ENCODE measurements at regions not wholly inside any gene's neighbourhood (a gene's known extent, or its start where the extent isn't known, plus 50 kb on each side); places are given as distances from the start of the nearest gene placed in this dataset.

- 0 out of 2 replicates have a peak, but pooled peaks have one; percentile 46 for TF ChIP-seq GATA2 (IDR thresholded peaks at IDR 0.05; ENCODE audit: low read depth, low read length)
Measured at GRCh38 chr5:34192064-34192922, 149.3 kb upstream of the C1QTNF3 start.

GRCh38 chr5:34192923-34193262 lies 149.9 kb upstream of the C1QTNF3 start:
- TF ChIP-seq GATA2 (IDR thresholded peaks at IDR 0.05; ENCODE audit: low read depth, low read length), result peak; percentile 32

DNA sequence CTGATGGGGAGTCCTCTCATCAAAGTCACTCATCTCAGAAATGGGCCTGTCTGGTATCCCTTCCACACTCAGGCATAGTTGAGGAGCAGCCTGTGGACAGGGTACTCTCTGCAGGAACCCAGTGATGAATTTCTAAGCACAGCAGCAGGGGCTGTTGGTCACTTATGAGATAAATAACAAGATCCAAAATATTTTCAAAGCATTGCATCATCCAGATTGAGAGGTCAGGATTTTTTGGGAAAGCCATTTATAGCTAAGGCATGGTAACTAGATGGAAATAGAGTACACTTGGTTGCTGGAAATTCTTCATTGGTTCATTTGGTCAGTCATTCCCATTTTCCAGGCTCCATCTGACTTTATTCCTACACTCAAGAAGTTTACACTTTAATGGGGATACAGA lies 246.8 kb upstream of the RAI14 start:
- TF ChIP-seq GATA3 (IDR thresholded peaks at IDR 0.05; ENCODE audit: low read depth, low read length), result no peak
- TF ChIP-seq GATA2 (IDR thresholded peaks at IDR 0.05; ENCODE audit: low read depth, low read length), result no peak

- no peak for TF ChIP-seq GATA2 (IDR thresholded peaks at IDR 0.05; ENCODE audit: low read depth, low read length)
- TF ChIP-seq GATA3 (IDR thresholded peaks at IDR 0.05; ENCODE audit: low read depth, low read length), result no peak
Measured at GRCh38 chr5:34410411-34411139, 245.6 kb upstream of the RAI14 start.

DNA sequence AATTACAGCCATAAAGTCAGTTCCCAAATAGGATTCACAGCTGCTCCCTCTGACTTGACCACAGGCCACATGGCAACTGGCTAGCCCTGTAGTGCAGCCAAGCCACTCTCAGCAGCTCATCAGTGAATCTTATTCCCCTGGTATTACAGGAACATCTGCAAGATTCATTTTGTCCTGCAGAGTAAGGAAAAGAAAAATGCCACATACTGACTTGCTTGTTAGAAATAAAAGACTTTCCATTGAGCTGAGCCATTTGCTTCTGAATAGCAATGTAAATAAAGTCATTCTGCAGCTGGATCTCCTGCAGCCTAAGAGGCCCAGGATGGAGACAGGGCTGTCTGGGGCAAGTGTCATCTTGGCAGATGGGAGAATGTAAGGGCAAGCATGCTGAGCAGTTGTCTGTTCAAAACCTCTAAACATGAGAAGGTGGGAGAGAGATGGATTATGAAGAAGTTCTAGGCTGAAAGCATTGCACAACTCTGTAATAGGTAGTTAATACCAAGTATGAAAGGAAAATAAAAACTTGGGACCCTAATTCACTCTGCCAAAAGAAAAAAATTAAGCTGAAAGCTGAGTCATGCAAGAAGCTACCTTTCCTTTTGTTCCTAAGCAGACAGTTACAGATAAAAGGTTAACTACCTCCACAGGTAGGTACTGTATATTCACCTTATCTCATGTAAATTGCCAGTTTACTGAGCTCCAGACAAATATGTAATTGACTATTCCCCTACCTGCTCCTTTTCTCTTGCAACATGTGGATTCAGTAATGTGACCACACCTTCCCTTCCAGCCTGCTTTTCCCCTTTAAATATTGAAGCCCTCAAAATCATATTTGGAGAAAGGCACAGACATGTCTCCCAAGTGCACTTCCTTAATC lies 244.4 kb upstream of the RAI14 start:
- no peak for TF ChIP-seq GATA3 (IDR thresholded peaks at IDR 0.05; ENCODE audit: low read depth, low read length)
- no peak for TF ChIP-seq GATA2 (IDR thresholded peaks at IDR 0.05; ENCODE audit: low read depth, low read length)

- TF ChIP-seq GATA3 (IDR thresholded peaks at IDR 0.05; ENCODE audit: low read depth, low read length) (no peak), GATA2 (IDR thresholded peaks at IDR 0.05; ENCODE audit: low read depth, low read length) (no peak)
Measured at GRCh38 chr5:34412736-34413135, 243.4 kb upstream of the RAI14 start.

- TF ChIP-seq GATA3 (IDR thresholded peaks at IDR 0.05; ENCODE audit: low read depth, low read length) (no peak), GATA2 (IDR thresholded peaks at IDR 0.05; ENCODE audit: low read depth, low read length) (no peak)
Measured at GRCh38 chr5:34415559-34416198, 240.4 kb upstream of the RAI14 start.

- TF ChIP-seq GATA3 (IDR thresholded peaks at IDR 0.05; ENCODE audit: low read depth, low read length), result no peak
- no peak for TF ChIP-seq GATA2 (IDR thresholded peaks at IDR 0.05; ENCODE audit: low read depth, low read length)
Measured at GRCh38 chr5:34416501-34417008, 239.6 kb upstream of the RAI14 start.

DNA sequence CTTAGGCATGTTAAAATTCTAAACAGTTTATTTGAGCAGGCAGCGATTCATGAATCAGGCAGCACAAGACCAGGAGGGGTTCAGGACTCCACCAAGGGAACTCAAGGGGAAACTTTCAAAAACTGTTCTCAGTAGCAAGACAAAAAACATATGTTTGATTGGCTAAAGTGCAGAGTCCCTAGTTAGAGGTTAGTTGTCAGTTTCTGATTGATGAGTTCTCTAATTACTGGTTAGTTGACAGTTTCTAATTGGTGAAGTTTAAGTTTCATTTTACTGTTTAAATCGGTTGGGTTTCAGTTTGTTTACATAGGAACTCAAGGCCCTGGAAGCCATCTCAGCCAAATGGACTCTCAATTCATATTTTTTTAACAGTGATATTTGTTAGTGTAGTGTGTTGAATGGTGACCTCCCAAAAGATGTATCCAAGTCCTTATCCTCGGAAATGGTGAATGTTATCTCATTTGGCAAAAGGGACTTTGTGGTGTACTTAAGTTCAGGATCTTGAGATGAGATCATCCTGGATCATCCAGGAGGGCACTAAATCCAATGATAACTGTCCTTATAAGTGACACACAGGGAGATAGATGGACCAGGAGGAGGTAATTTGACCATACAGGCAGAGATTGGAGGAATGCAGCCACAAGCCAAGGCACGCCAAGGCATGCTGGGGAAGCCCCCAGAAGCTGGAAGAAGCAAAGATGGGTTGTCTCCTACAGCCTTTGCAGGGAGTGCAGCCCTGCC lies 219.2 kb upstream of the RAI14 start:
- no peak for TF ChIP-seq GATA3 (IDR thresholded peaks at IDR 0.05; ENCODE audit: low read depth, low read length)
- no peak for TF ChIP-seq GATA2 (IDR thresholded peaks at IDR 0.05; ENCODE audit: low read depth, low read length)

GRCh38 chr5:34439601-34440000 lies 216.5 kb upstream of the RAI14 start:
- TF ChIP-seq GATA3 (IDR thresholded peaks at IDR 0.05; ENCODE audit: low read depth, low read length) (no peak), GATA2 (IDR thresholded peaks at IDR 0.05; ENCODE audit: low read depth, low read length) (no peak)

- TF ChIP-seq GATA2 (IDR thresholded peaks at IDR 0.05; ENCODE audit: low read depth, low read length) (no peak), GATA3 (IDR thresholded peaks at IDR 0.05; ENCODE audit: low read depth, low read length) (no peak)
Measured at GRCh38 chr5:34447424-34447823, 208.7 kb upstream of the RAI14 start.

DNA sequence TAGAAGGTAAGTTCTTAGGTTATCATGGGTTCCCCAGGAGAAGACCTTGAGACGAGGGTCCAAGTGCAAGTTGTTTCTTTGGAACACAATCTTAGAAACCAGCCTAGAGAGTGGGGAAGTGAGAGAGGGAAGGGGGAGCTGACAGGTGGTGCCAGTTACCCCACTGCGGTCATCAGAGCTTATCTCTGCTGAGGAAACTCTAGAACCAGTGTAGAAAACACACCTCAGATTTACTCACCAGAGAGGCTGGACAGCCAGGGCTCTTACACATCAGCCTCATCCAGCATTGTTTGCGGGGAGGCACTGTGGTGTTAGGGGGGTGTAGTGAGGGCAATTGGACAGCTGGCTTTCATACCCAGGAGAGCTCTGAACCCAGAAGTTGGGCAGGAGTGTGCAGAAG lies 206.5 kb upstream of the RAI14 start:
- TF ChIP-seq GATA3 (IDR thresholded peaks at IDR 0.05; ENCODE audit: low read depth, low read length) (no peak), GATA2 (IDR thresholded peaks at IDR 0.05; ENCODE audit: low read depth, low read length) (no peak)

DNA sequence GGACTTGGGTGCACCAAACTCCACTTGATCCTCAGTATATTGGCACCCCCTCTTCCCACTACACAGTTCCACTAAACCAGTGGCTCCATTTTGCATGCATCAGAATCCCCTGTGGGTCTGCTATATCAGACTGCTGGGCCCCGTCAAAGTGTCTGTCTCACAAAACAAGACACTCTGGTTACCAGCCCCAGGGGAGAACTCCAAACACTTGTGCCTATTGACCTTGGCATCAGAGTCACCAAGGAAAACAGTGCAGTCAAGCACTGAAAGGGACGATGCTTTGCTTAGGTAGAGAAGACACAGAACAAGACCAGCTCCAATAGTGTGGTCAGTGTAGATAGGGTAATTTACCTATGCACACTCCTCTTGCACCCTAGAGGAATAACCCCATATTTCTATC lies 205.8 kb upstream of the RAI14 start:
- TF ChIP-seq GATA3 (IDR thresholded peaks at IDR 0.05; ENCODE audit: low read depth, low read length), result no peak
- no peak for TF ChIP-seq GATA2 (IDR thresholded peaks at IDR 0.05; ENCODE audit: low read depth, low read length)

Data from SH-SY5Y (cell line).